ENCODE measurements at regions not wholly inside any gene's neighbourhood (a gene's known extent, or its start where the extent isn't known, plus 50 kb on each side); places are given as distances from the start of the nearest gene placed in this dataset.
A peak's percentile ranks its signal among the peaks of the same experiment; 100 is the strongest.

GRCh38 chr6:157761926-157762325 is 61.1 kb upstream of the SNX9 start:
- Histone ChIP-seq H3K4me3 (ENCODE audit: extremely low read depth in 1 of 4, insufficient read depth in 2 of 4, low read depth in 3 of 4, low read length in 4 of 4) (no peak overlapping the region), H3K27ac (ENCODE audit: low read depth, low read length) (no peak overlapping the region), H2BK15ac (ENCODE audit: low read length) (no peak overlapping the region), H4K20me1 (replicated peaks in 1 of 2; ENCODE audit: control insufficient read depth in 1 of 2, insufficient read depth in 2 of 2, low read length in 2 of 2) (no peaks in the 10 kb centered on the region), H3K9ac (replicated peaks in 1 of 4; ENCODE audit: extremely low read depth in 1 of 4, low read depth in 3 of 4, low read length in 3 of 4) (no peak overlapping the region; a peak in 1 of 7 replicates), H3K4me2 (ENCODE audit: insufficient read depth in 1 of 2, low read depth in 2 of 2, low read length in 2 of 2) (no peak overlapping the region), H2BK120ac (replicated peaks; ENCODE audit: low read depth, low read length) (peak overlapping the region; percentile 12), H3K79me1 (ENCODE audit: low read depth, low read length) (no peaks in the 10 kb centered on the region), H4K5ac (ENCODE audit: insufficient read length, low read depth, low read length) (no peak overlapping the region), H3K23me2 (ENCODE audit: low read depth, low read length) (no peaks in the 10 kb centered on the region), H3K23ac (ENCODE audit: insufficient read length) (no peak overlapping the region), H3K56ac (replicated peaks; ENCODE audit: insufficient read length, low read depth, low read length) (no peak overlapping the region), H3K4ac (replicated peaks; ENCODE audit: insufficient read length, low read depth, low read length) (no peak overlapping the region), H3K18ac (ENCODE audit: extremely low read depth, low read length) (0 out of 2 replicates have a peak overlapping the region, but pooled peaks have one; percentile 5), H2AK5ac (ENCODE audit: low read depth, low read length) (peak overlapping the region; percentile 46; the same call in 1 of the 2 replicates), H3K14ac (ENCODE audit: insufficient read length) (no peak overlapping the region), H2BK5ac (ENCODE audit: low read depth, low read length) (peak overlapping the region; percentile 85; the same call in 1 of the 2 replicates), H3K9me3 (ENCODE audit: insufficient read depth in 2 of 2, low read depth in 1 of 2, low read length in 1 of 2) (no peaks in the 10 kb centered on the region), H2AFZ (ENCODE audit: low read length) (no peak overlapping the region), H3K4me1 (replicated peaks in 1 of 4; ENCODE audit: control insufficient read depth in 3 of 4, insufficient read depth in 4 of 4, low read length in 3 of 4) (peaks cover 11 to 15% (median 13%) of the 10 kb centered on the region in 4 experiments; a peak in 6 of 7 replicates), H3K27me3 (replicated peaks in 1 of 4; ENCODE audit: control insufficient read depth in 3 of 4, extremely low read depth in 1 of 4, insufficient read depth in 3 of 4, low read length in 3 of 4) (no peaks in the 10 kb centered on the region), H2BK20ac (ENCODE audit: low read length) (peak overlapping the region; percentile 87; the same call in 1 of the 2 replicates), H3K79me2 (ENCODE audit: control insufficient read depth in 1 of 2, insufficient read depth in 2 of 2, low read length in 2 of 2) (no peaks in the 10 kb centered on the region), H4K8ac (ENCODE audit: extremely low read depth, insufficient read depth, low read length) (no peak overlapping the region), H3K36me3 (ENCODE audit: control insufficient read depth in 2 of 4, insufficient read depth in 4 of 4, low read length in 3 of 4) (no peaks in the 10 kb centered on the region), H4K91ac (replicated peaks; ENCODE audit: insufficient read length, low read length) (peak overlapping the region; percentile 65), H2BK12ac (ENCODE audit: low read depth, low read length) (peak overlapping the region; percentile 50; the same call in 1 of the 2 replicates)
- 89% methylated on average over 13 of the region's 13 CpGs; no CpG with 5 or more reads in 1 of the 2 experiments for WGBS, 2 experiments (ENCODE audit: extremely low coverage in 1 of 2, insufficient coverage in 1 of 2, insufficient read length in 1 of 2, insufficient replicate concordance in 2 of 2, low coverage in 1 of 2, low lambda C conversion rate in 2 of 2, missing lambda C conversion rate in 1 of 2)
- no peak for DNase-seq (ENCODE audit: low read depth in 1 of 2, low spot score in 2 of 2)
- FAIRE-seq: no peak
- CTCF ChIA-PET (ENCODE audit: partially characterized antibody): interaction anchor here (0.6 to 4.2 kb wide), 14 partner anchors 8 to 469 kb away, joined by 3 to 18 read pairs (median 3); no protein-coding TSS in a partner anchor
- POLR2A ChIA-PET (ENCODE audit: partially characterized antibody): no interaction called here
- TF ChIP-seq CHD1 (IDR thresholded peaks at IDR 0.05; ENCODE audit: low read depth, low read length) (no peak), TEAD4 (IDR thresholded peaks at IDR 0.05; ENCODE audit: low read depth, low read length) (no peak), CTBP2 (IDR thresholded peaks at IDR 0.05; ENCODE audit: borderline replicate concordance, insufficient read depth, insufficient read length, low read length) (no peak), TAF1 (IDR thresholded peaks at IDR 0.05; ENCODE audit: low read depth, low read length) (no peak), CEBPB (IDR thresholded peaks at IDR 0.05; ENCODE audit: low read depth, low read length) (no peak), GABPA (IDR thresholded peaks at IDR 0.05; ENCODE audit: borderline replicate concordance, insufficient read depth, low read length) (no peak), SIRT6 (IDR thresholded peaks at IDR 0.05; ENCODE audit: low read length) (no peak), ZNF274 (IDR thresholded peaks at IDR 0.05; ENCODE audit: borderline replicate concordance, extremely low read depth, low read length) (no peak), PHF8 (conservative IDR thresholded peaks at IDR 0.05; ENCODE audit: low read depth, low read length) (no peak), CREB1 (IDR thresholded peaks at IDR 0.05) (no peak), BRCA1 (IDR thresholded peaks at IDR 0.05; ENCODE audit: low read depth, low read length) (no peak)
- TF ChIP-seq, protein P1, sequence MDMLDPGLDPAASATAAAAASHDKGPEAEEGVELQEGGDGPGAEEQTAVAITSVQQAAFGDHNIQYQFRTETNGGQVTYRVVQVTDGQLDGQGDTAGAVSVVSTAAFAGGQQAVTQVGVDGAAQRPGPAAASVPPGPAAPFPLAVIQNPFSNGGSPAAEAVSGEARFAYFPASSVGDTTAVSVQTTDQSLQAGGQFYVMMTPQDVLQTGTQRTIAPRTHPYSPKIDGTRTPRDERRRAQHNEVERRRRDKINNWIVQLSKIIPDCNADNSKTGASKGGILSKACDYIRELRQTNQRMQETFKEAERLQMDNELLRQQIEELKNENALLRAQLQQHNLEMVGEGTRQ (IDR thresholded peaks at IDR 0.05; ENCODE audit: low read length): no peak
